ENCODE measurements at regions not wholly inside any gene's neighbourhood (a gene's known extent, or its start where the extent isn't known, plus 50 kb on each side); places are given as distances from the start of the nearest gene placed in this dataset.

- TF ChIP-seq POLR2A (IDR thresholded peaks at IDR 0.05) (no peak), CTCF (IDR thresholded peaks at IDR 0.05) (no peak)
Measured at GRCh38 chr5:112635771-112636731, 101.6 kb upstream of the APC start.
